NAMALWA (cell line): ENCODE measurements at regions not wholly inside any gene's neighbourhood (a gene's known extent, or its start where the extent isn't known, plus 50 kb on each side); places are given as distances from the start of the nearest gene placed in this dataset.
A peak's percentile ranks its signal among the peaks of the same experiment; 100 is the strongest.

Experiments
- DNase-seq: peaks from one replicate; pipeline ENCODE4 v3.0.0-alpha.2; 2015; ENCODE audit warnings: low spot score

GRCh38 chr2:236718207-236718992, 148.8 kb downstream of the ACKR3 start:
- DNase-seq = no peak

- no peak for DNase-seq
Observed at GRCh38 chr2:236719192-236719635, 149.6 kb downstream of the ACKR3 start.

- no peak for DNase-seq
Observed at GRCh38 chr2:236720974-236721540, 151.4 kb downstream of the ACKR3 start.

GRCh38 chr2:236724200-236724599, 154.6 kb downstream of the ACKR3 start:
- no peak for DNase-seq

GRCh38 chr2:236726701-236727450, 157.3 kb downstream of the ACKR3 start:
- no peak for DNase-seq

GRCh38 chr2:236728916-236729670, 159.5 kb downstream of the ACKR3 start:
- DNase-seq = no peak

GRCh38 chr2:236730393-236730792, 160.8 kb downstream of the ACKR3 start:
- no peak for DNase-seq

- DNase-seq = peak; percentile 2
Observed at GRCh38 chr2:236731767-236732580, 162.3 kb downstream of the ACKR3 start.

GRCh38 chr2:236733156-236733555, 163.5 kb downstream of the ACKR3 start:
- DNase-seq = no peak

- DNase-seq = no peak
Observed at GRCh38 chr2:236735825-236736238, 166.2 kb downstream of the ACKR3 start.

- no peak for DNase-seq
Observed at GRCh38 chr2:236738030-236738429, 168.4 kb downstream of the ACKR3 start.

- no peak for DNase-seq
Observed at GRCh38 chr2:236738896-236739295, 169.3 kb downstream of the ACKR3 start.

- DNase-seq = no peak
Observed at GRCh38 chr2:236739663-236740062, 170.0 kb downstream of the ACKR3 start.

GRCh38 chr2:236740506-236740905, 170.9 kb downstream of the ACKR3 start:
- no peak for DNase-seq

- DNase-seq = no peak
Observed at GRCh38 chr2:236743039-236743920, 173.7 kb downstream of the ACKR3 start.

- no peak for DNase-seq
Observed at GRCh38 chr2:236743921-236744280, 174.3 kb downstream of the ACKR3 start.

GRCh38 chr2:236744281-236744705, 174.7 kb downstream of the ACKR3 start:
- no peak for DNase-seq

GRCh38 chr2:236744716-236745115, 175.1 kb downstream of the ACKR3 start:
- DNase-seq = no peak

GRCh38 chr2:236745420-236746210, 176.0 kb downstream of the ACKR3 start:
- no peak for DNase-seq

GRCh38 chr2:236746833-236747232, 177.2 kb downstream of the ACKR3 start:
- no peak for DNase-seq
